Endodermal cell (in vitro differentiated cells): ENCODE measurements at regions not wholly inside any gene's neighbourhood (a gene's known extent, or its start where the extent isn't known, plus 50 kb on each side); places are given as distances from the start of the nearest gene placed in this dataset.

Source experiments
- DNase-seq: peaks from one replicate; pipeline ENCODE4 v3.0.0-alpha.2; 2017
- H3K27ac ChIP-seq: 2 replicates; pipeline ENCODE4 v1.5.1; 2013; ENCODE audit warnings: mild to moderate bottlenecking, low read depth, low read length, moderate library complexity
- H3K27me3 ChIP-seq: 2 replicates; pipeline ENCODE4 v1.6.1; 2013; ENCODE audit warnings: mild to moderate bottlenecking, low read length, moderate library complexity; ENCODE audit not compliant: insufficient read depth, control insufficient read depth, poor library complexity, severe bottlenecking
- H3K36me3 ChIP-seq: 2 replicates; pipeline ENCODE4 v1.7.0; 2013; ENCODE audit warnings: mild to moderate bottlenecking, low read length, moderate library complexity; ENCODE audit not compliant: control insufficient read depth, insufficient read depth
- H3K4me1 ChIP-seq: one replicate; pipeline ENCODE4 v1.7.0; 2013; ENCODE audit warnings: low read length; ENCODE audit not compliant: control insufficient read depth, insufficient read depth
- H3K4me3 ChIP-seq: 2 replicates; pipeline ENCODE4 v1.5.1; 2013; ENCODE audit warnings: mild to moderate bottlenecking, low read length, moderate library complexity
- H3K9ac ChIP-seq: 2 replicates; pipeline ENCODE4 v1.6.1; 2013; ENCODE audit warnings: mild to moderate bottlenecking, low read length, moderate library complexity; ENCODE audit not compliant: poor library complexity, severe bottlenecking; ENCODE audit errors: extremely low read depth
- H3K9me3 ChIP-seq: 2 replicates; pipeline ENCODE4 v1.6.1; 2013; ENCODE audit warnings: mild to moderate bottlenecking, low read length, moderate library complexity; ENCODE audit not compliant: control insufficient read depth
- H3K27ac Mint-ChIP-seq: 2 replicates; pipeline ENCODE4 v1.8.0; 2020; ENCODE audit warnings: mixed read lengths
- H3K27me3 Mint-ChIP-seq: 2 replicates; pipeline ENCODE4 v1.8.0; 2021; ENCODE audit warnings: mild to moderate bottlenecking, mixed read lengths; ENCODE audit not compliant: insufficient read depth
- H3K36me3 Mint-ChIP-seq: 2 replicates; pipeline ENCODE4 v1.8.0; 2020; ENCODE audit warnings: low read depth, mixed read lengths
- H3K4me1 Mint-ChIP-seq: 2 replicates; pipeline ENCODE4 v1.8.0; 2020; ENCODE audit warnings: mixed read lengths
- H3K4me3 Mint-ChIP-seq: 2 replicates; pipeline ENCODE4 v1.8.0; 2020; ENCODE audit warnings: mild to moderate bottlenecking, moderate library complexity, mixed read lengths
- H3K9me3 Mint-ChIP-seq: 2 replicates; pipeline ENCODE4 v1.8.0; 2020; ENCODE audit warnings: mild to moderate bottlenecking, mixed read lengths
- WGBS, 2 experiments: methylation state at CpG; one replicate each; pipeline versions ENCODE4 v1.1.5 to v1.1.7; 2013; ENCODE audit warnings: missing lambda C conversion rate in 2 of 2, mixed read lengths in 1 of 2; ENCODE audit not compliant: insufficient coverage in 1 of 2, insufficient read length in 1 of 2; 5-methylcytosine and 5-hydroxymethylcytosine counted together
- TF ChIP-seq, protein P1 (sequence below): fragments of 200-600 bp; sonication (generic); conservative IDR thresholded peaks from 2 replicates; pipeline ENCODE4 v1.5.0; 2021; ENCODE audit warnings: antibody characterized with exemption, mild to moderate bottlenecking

DNA sequence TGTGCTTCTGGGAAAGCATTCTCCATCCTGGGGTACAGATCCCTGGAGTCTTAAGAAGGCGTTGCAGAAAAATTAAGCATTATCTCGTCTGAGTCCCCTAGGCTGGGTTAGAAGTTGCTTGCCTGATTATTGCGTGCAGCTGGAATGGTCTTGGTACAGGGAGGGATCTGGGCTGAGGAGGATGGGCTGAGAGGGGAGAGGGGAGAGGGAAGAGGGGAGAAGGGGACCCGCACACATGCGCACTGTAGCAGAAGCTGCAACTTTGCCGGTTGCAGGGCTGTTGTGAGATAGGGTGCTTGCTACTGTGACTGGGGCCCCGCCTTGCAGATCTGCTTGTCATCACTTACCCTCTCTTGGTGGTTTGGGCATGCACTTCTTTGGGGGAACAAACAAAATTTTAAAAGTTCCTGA is 316.8 kb downstream of the DLEU7 start:
- Histone ChIP-seq H3K4me3 (no peak overlapping the region), H3K27me3 (no peaks in the 10 kb centered on the region), H3K4me1 (no peaks in the 10 kb centered on the region), H3K27ac (no peak overlapping the region), H3K9me3 (no peaks in the 10 kb centered on the region), H3K36me3 (no peaks in the 10 kb centered on the region), H3K9ac (no peak overlapping the region)
- H3K27ac Mint-ChIP-seq: no peak overlapping the region
- no peak overlapping the region for H3K4me3 Mint-ChIP-seq
- no peak for DNase-seq
- WGBS, 2 experiments: 91% methylated on average over 7 of the region's 7 CpGs; no CpG with 5 or more reads in 1 of the 2 experiments
- peaks cover 11% of the 10 kb centered on the region for H3K4me1 Mint-ChIP-seq
- H3K9me3 Mint-ChIP-seq: no peaks in the 10 kb centered on the region
- TF ChIP-seq, protein P1, sequence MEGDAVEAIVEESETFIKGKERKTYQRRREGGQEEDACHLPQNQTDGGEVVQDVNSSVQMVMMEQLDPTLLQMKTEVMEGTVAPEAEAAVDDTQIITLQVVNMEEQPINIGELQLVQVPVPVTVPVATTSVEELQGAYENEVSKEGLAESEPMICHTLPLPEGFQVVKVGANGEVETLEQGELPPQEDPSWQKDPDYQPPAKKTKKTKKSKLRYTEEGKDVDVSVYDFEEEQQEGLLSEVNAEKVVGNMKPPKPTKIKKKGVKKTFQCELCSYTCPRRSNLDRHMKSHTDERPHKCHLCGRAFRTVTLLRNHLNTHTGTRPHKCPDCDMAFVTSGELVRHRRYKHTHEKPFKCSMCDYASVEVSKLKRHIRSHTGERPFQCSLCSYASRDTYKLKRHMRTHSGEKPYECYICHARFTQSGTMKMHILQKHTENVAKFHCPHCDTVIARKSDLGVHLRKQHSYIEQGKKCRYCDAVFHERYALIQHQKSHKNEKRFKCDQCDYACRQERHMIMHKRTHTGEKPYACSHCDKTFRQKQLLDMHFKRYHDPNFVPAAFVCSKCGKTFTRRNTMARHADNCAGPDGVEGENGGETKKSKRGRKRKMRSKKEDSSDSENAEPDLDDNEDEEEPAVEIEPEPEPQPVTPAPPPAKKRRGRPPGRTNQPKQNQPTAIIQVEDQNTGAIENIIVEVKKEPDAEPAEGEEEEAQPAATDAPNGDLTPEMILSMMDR: no peak
- H3K36me3 Mint-ChIP-seq: no peaks in the 10 kb centered on the region
- H3K27me3 Mint-ChIP-seq: peaks cover 1% of the 10 kb centered on the region

DNA sequence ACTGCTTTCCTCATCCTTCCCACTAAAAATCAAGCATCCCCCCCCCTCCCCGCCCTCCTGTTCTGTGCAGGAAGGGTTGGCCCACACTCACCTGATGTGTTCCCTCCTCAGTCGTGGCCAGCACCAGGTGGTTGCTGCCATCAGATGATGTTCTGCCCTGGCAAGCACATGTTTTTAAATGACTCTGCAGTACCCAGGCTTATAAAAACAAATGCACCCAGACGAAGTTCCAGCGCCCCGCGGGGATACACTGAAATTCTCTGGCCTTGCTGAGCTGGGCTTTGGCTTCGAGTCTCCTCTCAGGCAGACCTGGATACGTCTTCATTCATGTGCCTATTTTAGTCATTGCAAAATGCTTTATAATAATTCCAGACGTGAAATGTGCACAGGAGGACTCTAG is 316.3 kb downstream of the DLEU7 start:
- Mint-ChIP-seq H3K4me3 (no peak overlapping the region), H3K27ac (no peak overlapping the region), H3K36me3 (no peaks in the 10 kb centered on the region), H3K9me3 (no peaks in the 10 kb centered on the region), H3K27me3 (peaks cover 1% of the 10 kb centered on the region), H3K4me1 (peaks cover 5% of the 10 kb centered on the region)
- WGBS, 2 experiments: 84 to 85% methylated on average over 8 to 9 of the region's 9 CpGs
- Histone ChIP-seq H3K9me3 (no peaks in the 10 kb centered on the region), H3K4me3 (no peak overlapping the region), H3K36me3 (no peaks in the 10 kb centered on the region), H3K27me3 (no peaks in the 10 kb centered on the region), H3K9ac (no peak overlapping the region), H3K4me1 (no peaks in the 10 kb centered on the region), H3K27ac (no peak overlapping the region)
- DNase-seq: no peak
- TF ChIP-seq, protein P1: no peak

DNA sequence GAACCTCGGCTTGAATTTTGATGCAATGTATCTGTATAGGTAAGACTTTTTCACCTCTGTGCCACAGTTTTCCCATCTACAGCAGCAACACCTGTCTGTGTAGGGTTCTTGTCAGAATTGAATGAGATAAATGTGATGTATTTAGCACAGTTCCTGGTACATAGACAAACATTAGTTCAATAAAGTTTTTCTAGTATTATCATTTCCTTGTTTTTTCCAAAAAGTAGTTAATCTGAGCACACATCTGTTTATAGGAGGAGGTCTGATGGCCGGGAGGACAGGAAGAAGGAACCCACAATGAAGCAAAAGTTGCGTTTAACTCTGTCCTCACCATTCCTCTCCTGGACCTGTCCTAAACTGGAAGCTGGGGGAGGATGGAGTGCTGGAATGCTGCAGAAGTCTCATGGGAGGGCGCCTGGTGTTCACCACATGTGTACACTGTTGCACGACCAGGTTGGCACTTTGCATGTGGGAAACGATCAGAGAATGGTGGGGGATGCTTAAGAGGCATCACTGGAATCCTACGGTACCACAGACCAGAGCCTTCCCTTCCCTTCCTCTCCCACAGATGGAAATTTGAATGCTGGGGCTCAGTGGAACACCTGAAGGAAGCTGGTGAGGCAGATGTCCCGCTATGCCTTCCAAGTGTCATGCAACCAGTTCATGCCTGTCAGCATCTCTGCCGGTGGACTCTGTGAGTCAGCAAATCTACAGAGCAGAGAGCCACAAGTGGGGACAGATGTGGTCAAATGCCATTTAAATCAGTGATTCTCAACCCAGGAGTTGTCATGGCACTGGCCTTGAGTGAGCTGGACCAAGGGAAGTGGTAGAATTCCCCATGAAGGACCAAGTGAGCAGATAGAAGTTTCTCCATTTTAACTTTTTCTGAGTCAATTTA is 315.6 kb downstream of the DLEU7 start:
- Histone ChIP-seq H3K9ac (no peak overlapping the region), H3K4me3 (no peak overlapping the region), H3K36me3 (no peaks in the 10 kb centered on the region), H3K27me3 (no peaks in the 10 kb centered on the region), H3K4me1 (no peaks in the 10 kb centered on the region), H3K9me3 (peaks cover 6% of the 10 kb centered on the region), H3K27ac (no peak overlapping the region)
- H3K4me1 Mint-ChIP-seq: peaks cover 5% of the 10 kb centered on the region
- DNase-seq: no peak
- no peak overlapping the region for H3K4me3 Mint-ChIP-seq
- H3K27ac Mint-ChIP-seq: no peak overlapping the region
- H3K36me3 Mint-ChIP-seq: no peaks in the 10 kb centered on the region
- TF ChIP-seq, protein P1: no peak
- peaks cover 1% of the 10 kb centered on the region for H3K27me3 Mint-ChIP-seq
- WGBS, 2 experiments: 88 to 98% methylated on average over 5 to 9 of the region's 9 CpGs
- no peaks in the 10 kb centered on the region for H3K9me3 Mint-ChIP-seq
